RWPE1 (cell line): ENCODE measurements at regions not wholly inside any gene's neighbourhood (a gene's known extent, or its start where the extent isn't known, plus 50 kb on each side); places are given as distances from the start of the nearest gene placed in this dataset.

Experiments
- CTCF ChIA-PET: fragments of 350-600 bp; sonication (Branson Sonifier 250); formaldehyde crosslinking; extraction: SDS; loops from one replicate; lab custom pipeline; 2021; lab: Yijun Ruan, JAX
- POLR2A ChIA-PET: fragments of 400-600 bp; formaldehyde crosslinking; extraction: SDS; loops from one replicate; lab custom pipeline; 2020; ENCODE audit warnings: antibody characterized with exemption; ENCODE audit not compliant: low non-redundant PET; lab: Yijun Ruan, JAX
- DNase-seq: peaks from one replicate; pipeline ENCODE4 v3.0.0; 2012; ENCODE audit warnings: low spot score
- H3K27ac ChIP-seq: fragments of 450-650 bp; 2 replicates; pipeline ENCODE4 v1.5.1; 2017
- CTCF ChIP-seq: fragments of 450-650 bp; conservative IDR thresholded peaks from 2 replicates; pipeline ENCODE4 v1.5.1; 2017; ENCODE audit warnings: low read depth, mild to moderate bottlenecking

- ChIA-PET CTCF (no interaction called here), POLR2A (no interaction called here)
- no peak for TF ChIP-seq CTCF
- H3K27ac ChIP-seq: no peak overlapping the region
- no peak for DNase-seq
Observed at GRCh38 chr2:221212105-221212504, 360.0 kb downstream of the EPHA4 start.

- ChIA-PET CTCF (no interaction called here), POLR2A (no interaction called here)
- H3K27ac ChIP-seq: no peak overlapping the region
- DNase-seq: no peak
- TF ChIP-seq CTCF: no peak
Observed at GRCh38 chr2:221215487-221215886, 356.6 kb downstream of the EPHA4 start.

GRCh38 chr2:221216636-221217035 is 355.5 kb downstream of the EPHA4 start:
- H3K27ac ChIP-seq: no peak overlapping the region
- ChIA-PET POLR2A (no interaction called here), CTCF (no interaction called here)
- TF ChIP-seq CTCF: no peak
- no peak for DNase-seq

GRCh38 chr2:221225752-221226151 is 346.4 kb downstream of the EPHA4 start:
- POLR2A ChIA-PET: no interaction called here
- DNase-seq: no peak
- H3K27ac ChIP-seq: no peak overlapping the region
- no peak for TF ChIP-seq CTCF
- CTCF ChIA-PET: no interaction called here

GRCh38 chr2:221228214-221228769 is 343.8 kb downstream of the EPHA4 start:
- ChIA-PET POLR2A (no interaction called here), CTCF (interaction anchor here (0.6 kb wide), 1 partner anchor 283 kb away, joined by 3 read pairs; no protein-coding TSS in a partner anchor)
- no peak overlapping the region for H3K27ac ChIP-seq
- TF ChIP-seq CTCF: no peak
- no peak for DNase-seq

- no peak overlapping the region for H3K27ac ChIP-seq
- CTCF ChIA-PET: interaction anchor here (0.6 to 0.7 kb wide), 2 partner anchors 129 to 282 kb away, joined by 3 read pairs; no protein-coding TSS in a partner anchor
- POLR2A ChIA-PET: no interaction called here
- DNase-seq: no peak
- no peak for TF ChIP-seq CTCF
Observed at GRCh38 chr2:221229099-221229498, 343.0 kb downstream of the EPHA4 start.
